Keratinocyte (primary cell): ENCODE measurements at regions not wholly inside any gene's neighbourhood (a gene's known extent, or its start where the extent isn't known, plus 50 kb on each side); places are given as distances from the start of the nearest gene placed in this dataset.

ENCODE experiments used
- DNase-seq: peaks from one replicate; pipeline ENCODE4 v3.0.0-alpha.2; 2011; ENCODE audit warnings: low read depth, missing footprints, low spot score
- FAIRE-seq: peaks from 2 replicates; lab custom pipeline; 2011; peaks lifted over from hg19 to GRCh38; lab: Jason Lieb, UNC
- H2AFZ ChIP-seq: 2 replicates; pipeline ENCODE4 v1.6.0; 2012; ENCODE audit warnings: low read length, control low read depth, inconsistent platforms; ENCODE audit not compliant: control insufficient read depth
- H3K27ac ChIP-seq: 2 replicates; pipeline ENCODE4 v1.5.1; 2011; ENCODE audit warnings: low read length; ENCODE audit not compliant: control insufficient read depth, insufficient read depth
- H3K27me3 ChIP-seq: 3 replicates; pipeline ENCODE4 v1.6.0; 2011; ENCODE audit warnings: low read length; ENCODE audit not compliant: control insufficient read depth, insufficient read depth; ENCODE audit errors: extremely low read depth
- H3K36me3 ChIP-seq, 2 experiments: 2 replicates in 1 of 2; 3 replicates in 1 of 2; pipeline ENCODE4 v1.5.1; 2011; ENCODE audit warnings: low read length in 2 of 2, mild to moderate bottlenecking in 1 of 2; ENCODE audit not compliant: control insufficient read depth in 2 of 2, insufficient read depth in 2 of 2; ENCODE audit errors: extremely low read depth in 1 of 2
- H3K4me1 ChIP-seq: 3 replicates; pipeline ENCODE4 v1.5.1; 2011; ENCODE audit warnings: low read length; ENCODE audit not compliant: control insufficient read depth, insufficient read depth; ENCODE audit errors: extremely low read depth
- H3K4me2 ChIP-seq: 3 replicates; pipeline ENCODE4 v1.6.0; 2011; ENCODE audit warnings: low read depth, low read length; ENCODE audit not compliant: control insufficient read depth, insufficient read depth; ENCODE audit errors: extremely low read depth
- H3K4me3 ChIP-seq, 3 experiments: fragments of 200-600 bp in 1 of 3; sonication (generic) in 1 of 3; 2 replicates in 2 of 3; 3 replicates in 1 of 3; pipeline ENCODE4 v1.5.1; 2011 to 2016; ENCODE audit warnings: low read length in 3 of 3, mild to moderate bottlenecking in 3 of 3, control low read depth in 2 of 3, inconsistent platforms in 1 of 3, low read depth in 1 of 3, mixed read lengths in 1 of 3, mixed run types in 1 of 3, moderate library complexity in 1 of 3; ENCODE audit not compliant: control insufficient read depth in 2 of 3, insufficient read depth in 2 of 3; ENCODE audit errors: extremely low read depth in 1 of 3
- H3K79me2 ChIP-seq: 2 replicates; pipeline ENCODE4 v1.6.0; 2012; ENCODE audit warnings: low read length; ENCODE audit not compliant: control insufficient read depth, insufficient read depth
- H3K9ac ChIP-seq: 3 replicates; pipeline ENCODE4 v1.6.0; 2011; ENCODE audit warnings: low read length; ENCODE audit not compliant: control insufficient read depth, insufficient read depth; ENCODE audit errors: extremely low read depth
- H3K9me1 ChIP-seq: 3 replicates; pipeline ENCODE4 v1.6.0; 2011; ENCODE audit warnings: low read length; ENCODE audit not compliant: control insufficient read depth, insufficient read depth; ENCODE audit errors: extremely low read depth
- H3K9me3 ChIP-seq: 2 replicates; pipeline ENCODE4 v1.5.1; 2012; ENCODE audit warnings: low read depth, low read length; ENCODE audit not compliant: control insufficient read depth
- H4K20me1 ChIP-seq: 3 replicates; pipeline ENCODE4 v1.6.0; 2011; ENCODE audit warnings: low read length; ENCODE audit not compliant: control insufficient read depth, insufficient read depth; ENCODE audit errors: extremely low read depth
- EZH2 ChIP-seq: IDR thresholded peaks from one replicate; pipeline ENCODE4 v1.6.1; 2012; ENCODE audit warnings: inconsistent platforms, mild to moderate bottlenecking, low read length, moderate library complexity
- dilution Hi-C: fragments of 300-500 bp; cut with MboI; formaldehyde crosslinking; loops from one replicate; pipeline ENCODE4 v1.7.0; 2020; ENCODE audit warnings: low sequenced_read_pairs; ENCODE audit not compliant: extremely low pct_ligation_motif_present
- TF ChIP-seq, protein P1 (sequence below), 3 experiments: IDR thresholded peaks in 1 of 3; conservative IDR thresholded peaks in 1 of 3; optimal IDR thresholded peaks in 1 of 3; 2 replicates in 2 of 3; 3 replicates in 1 of 3; pipeline versions ENCODE3 to v1.5.1; 2011; ENCODE audit warnings: low read length in 3 of 3, mild to moderate bottlenecking in 3 of 3, moderate library complexity in 2 of 3, control low read depth in 1 of 3, inconsistent platforms in 1 of 3; ENCODE audit not compliant: insufficient read depth in 2 of 3; ENCODE audit errors: extremely low read depth in 1 of 3

DNA sequence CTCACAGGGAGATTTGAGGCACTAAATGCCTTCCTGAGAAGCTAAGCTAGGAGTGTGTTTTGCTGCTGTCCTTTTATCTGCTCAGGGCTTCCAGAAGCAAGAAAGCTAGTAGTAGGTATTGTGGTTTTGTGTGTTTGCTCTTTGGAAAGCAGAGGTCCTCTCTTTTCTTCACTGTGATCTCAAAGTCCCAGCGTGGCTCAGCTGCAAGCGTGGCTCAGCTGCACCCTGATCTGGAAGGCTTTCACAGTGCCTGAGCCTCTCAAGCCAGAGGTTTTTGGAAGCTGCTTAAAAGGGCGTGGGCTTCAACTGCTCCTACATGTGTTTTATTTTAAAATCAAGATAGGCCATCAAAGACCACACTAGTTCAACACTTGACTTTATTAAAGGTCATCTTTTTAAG is 337.4 kb upstream of the RGS6 start:
- Histone ChIP-seq H3K27me3 (no peaks in the 10 kb centered on the region), H3K36me3 (no peaks in the 10 kb centered on the region), H3K4me2 (no peak overlapping the region), H2AFZ (no peak overlapping the region), H3K9me3 (no peaks in the 10 kb centered on the region), H3K4me3 (no peak overlapping the region), H3K9ac (no peak overlapping the region), H4K20me1 (no peaks in the 10 kb centered on the region), H3K79me2 (peaks cover 7% of the 10 kb centered on the region), H3K27ac (no peak overlapping the region), H3K4me1 (peaks cover 25% of the 10 kb centered on the region), H3K9me1 (no peaks in the 10 kb centered on the region)
- no peak for TF ChIP-seq EZH2
- TF ChIP-seq, protein P1, sequence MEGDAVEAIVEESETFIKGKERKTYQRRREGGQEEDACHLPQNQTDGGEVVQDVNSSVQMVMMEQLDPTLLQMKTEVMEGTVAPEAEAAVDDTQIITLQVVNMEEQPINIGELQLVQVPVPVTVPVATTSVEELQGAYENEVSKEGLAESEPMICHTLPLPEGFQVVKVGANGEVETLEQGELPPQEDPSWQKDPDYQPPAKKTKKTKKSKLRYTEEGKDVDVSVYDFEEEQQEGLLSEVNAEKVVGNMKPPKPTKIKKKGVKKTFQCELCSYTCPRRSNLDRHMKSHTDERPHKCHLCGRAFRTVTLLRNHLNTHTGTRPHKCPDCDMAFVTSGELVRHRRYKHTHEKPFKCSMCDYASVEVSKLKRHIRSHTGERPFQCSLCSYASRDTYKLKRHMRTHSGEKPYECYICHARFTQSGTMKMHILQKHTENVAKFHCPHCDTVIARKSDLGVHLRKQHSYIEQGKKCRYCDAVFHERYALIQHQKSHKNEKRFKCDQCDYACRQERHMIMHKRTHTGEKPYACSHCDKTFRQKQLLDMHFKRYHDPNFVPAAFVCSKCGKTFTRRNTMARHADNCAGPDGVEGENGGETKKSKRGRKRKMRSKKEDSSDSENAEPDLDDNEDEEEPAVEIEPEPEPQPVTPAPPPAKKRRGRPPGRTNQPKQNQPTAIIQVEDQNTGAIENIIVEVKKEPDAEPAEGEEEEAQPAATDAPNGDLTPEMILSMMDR (optimal IDR thresholded peaks at IDR 0.05 in 1 of 3, IDR thresholded peaks at IDR 0.05 in 1 of 3, conservative IDR thresholded peaks at IDR 0.05 in 1 of 3; ENCODE audit: extremely low read depth in 1 of 3, insufficient read depth in 2 of 3, low read length in 3 of 3), result no peak
- no peak for DNase-seq
- dilution Hi-C loops, result no loop called here
- FAIRE-seq, result no peak

GRCh38 chr14:71595441-71595840 is 336.8 kb upstream of the RGS6 start:
- Histone ChIP-seq H3K9ac (no peak overlapping the region), H3K4me3 (no peak overlapping the region), H3K9me3 (no peaks in the 10 kb centered on the region), H3K27ac (no peak overlapping the region), H3K4me2 (no peak overlapping the region), H3K4me1 (peaks cover 25% of the 10 kb centered on the region), H4K20me1 (no peaks in the 10 kb centered on the region), H3K9me1 (no peaks in the 10 kb centered on the region), H2AFZ (no peak overlapping the region), H3K36me3 (no peaks in the 10 kb centered on the region), H3K79me2 (peaks cover 7% of the 10 kb centered on the region), H3K27me3 (no peaks in the 10 kb centered on the region)
- DNase-seq (no peak), FAIRE-seq (no peak)
- dilution Hi-C loops, result no loop called here
- TF ChIP-seq EZH2, result no peak
- TF ChIP-seq, protein P1 (optimal IDR thresholded peaks at IDR 0.05 in 1 of 3, IDR thresholded peaks at IDR 0.05 in 1 of 3, conservative IDR thresholded peaks at IDR 0.05 in 1 of 3; ENCODE audit: extremely low read depth in 1 of 3, insufficient read depth in 2 of 3, low read length in 3 of 3), result no peak
